ENCODE measurements at regions not wholly inside any gene's neighbourhood (a gene's known extent, or its start where the extent isn't known, plus 50 kb on each side); places are given as distances from the start of the nearest gene placed in this dataset.

- in situ Hi-C loops (cut with HindIII; ENCODE audit: low pct_unique_long_range_greater_than_20kb, low sequenced_read_pairs), result no loop called here
Measured at GRCh38 chr7:155138204-155138603, 68.1 kb downstream of the HTR5A start.

GRCh38 chr7:155141562-155141961 lies 71.4 kb downstream of the HTR5A start:
- DNase-seq (ENCODE audit: low read depth in 1 of 2, low spot score in 1 of 2), result no peak
- TF ChIP-seq JUND (IDR thresholded peaks at IDR 0.05; ENCODE audit: low read depth), result no peak
- in situ Hi-C loops (cut with HindIII; ENCODE audit: low pct_unique_long_range_greater_than_20kb, low sequenced_read_pairs), result no loop called here

More at GRCh38 chr7:155138204-155138603, 68.1 kb downstream of the HTR5A start:
- no peak for DNase-seq (ENCODE audit: low read depth in 1 of 2, low spot score in 1 of 2)
- no peak for TF ChIP-seq JUND (IDR thresholded peaks at IDR 0.05; ENCODE audit: low read depth)

- DNase-seq (ENCODE audit: low read depth in 1 of 2, low spot score in 1 of 2), result no peak
- in situ Hi-C loops (cut with HindIII; ENCODE audit: low pct_unique_long_range_greater_than_20kb, low sequenced_read_pairs), result no loop called here
- TF ChIP-seq JUND (IDR thresholded peaks at IDR 0.05; ENCODE audit: low read depth), result no peak
Measured at GRCh38 chr7:155143381-155143780, 73.3 kb downstream of the HTR5A start.

GRCh38 chr7:155144371-155144770 lies 74.2 kb downstream of the HTR5A start:
- no peak for DNase-seq (ENCODE audit: low read depth in 1 of 2, low spot score in 1 of 2)
- TF ChIP-seq JUND (IDR thresholded peaks at IDR 0.05; ENCODE audit: low read depth), result no peak
- in situ Hi-C loops (cut with HindIII; ENCODE audit: low pct_unique_long_range_greater_than_20kb, low sequenced_read_pairs), result no loop called here

DNA sequence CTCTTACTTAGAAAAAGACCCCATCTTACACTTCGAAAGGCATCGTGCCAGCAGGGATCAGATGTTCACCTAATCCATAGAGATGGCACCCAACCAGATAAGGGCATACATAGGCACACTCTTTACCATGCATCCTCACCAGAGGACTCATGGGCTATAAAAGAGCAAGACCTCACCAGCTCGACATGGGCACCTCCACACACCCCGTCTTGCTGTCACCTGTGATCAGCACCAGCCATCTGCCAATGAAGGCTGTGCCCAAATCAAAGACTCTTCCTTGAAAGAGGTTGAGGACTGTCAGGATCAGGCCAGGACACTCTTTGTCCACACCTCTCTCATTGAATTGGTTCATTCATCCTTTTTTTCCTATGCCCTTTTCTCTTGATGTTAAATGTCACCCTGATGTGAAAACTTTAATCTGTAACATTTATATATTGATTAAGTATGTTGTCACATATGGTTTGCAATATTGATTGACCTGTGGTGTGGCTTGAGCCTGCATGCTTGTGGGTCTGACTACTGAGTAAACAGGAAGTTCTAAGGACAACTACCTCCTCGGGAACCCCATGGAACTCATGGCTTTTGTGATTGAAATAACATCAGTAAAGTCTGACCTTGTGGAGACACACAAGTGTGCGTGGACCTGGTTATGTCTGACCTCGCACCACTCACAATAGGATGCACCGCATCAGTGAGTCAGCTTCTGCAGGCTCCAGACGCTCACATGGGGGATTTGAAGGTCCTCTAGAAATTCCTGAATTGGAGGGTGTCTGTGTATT lies 75.5 kb downstream of the HTR5A start:
- in situ Hi-C loops (cut with HindIII; ENCODE audit: low pct_unique_long_range_greater_than_20kb, low sequenced_read_pairs), result no loop called here
- DNase-seq (ENCODE audit: low read depth in 1 of 2, low spot score in 1 of 2), result no peak
- no peak for TF ChIP-seq JUND (IDR thresholded peaks at IDR 0.05; ENCODE audit: low read depth)

DNA sequence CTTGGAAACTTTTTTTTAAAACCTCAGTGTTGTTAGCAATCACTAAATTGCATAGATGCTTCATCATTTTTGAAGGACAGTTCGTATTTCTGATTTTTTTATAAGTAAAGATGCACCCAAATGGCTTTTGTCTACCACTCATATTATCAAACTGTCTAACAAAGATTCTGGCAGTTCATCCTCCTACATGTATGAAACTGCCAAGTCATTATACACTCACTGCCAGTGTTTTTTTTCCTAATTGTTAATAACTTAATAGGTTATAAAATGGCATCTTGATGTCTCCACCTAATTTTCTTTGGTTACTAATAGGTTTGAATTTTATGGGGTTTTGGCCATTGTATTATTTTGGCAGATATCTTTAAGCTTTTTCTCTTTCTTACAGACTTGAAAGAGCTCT lies 77.0 kb downstream of the HTR5A start:
- DNase-seq (ENCODE audit: low read depth in 1 of 2, low spot score in 1 of 2), result no peak
- in situ Hi-C loops (cut with HindIII; ENCODE audit: low pct_unique_long_range_greater_than_20kb, low sequenced_read_pairs), result no loop called here

GRCh38 chr7:155147624-155148023 lies 77.5 kb downstream of the HTR5A start:
- TF ChIP-seq JUND (IDR thresholded peaks at IDR 0.05; ENCODE audit: low read depth), result no peak
- no peak for DNase-seq (ENCODE audit: low read depth in 1 of 2, low spot score in 1 of 2)
- in situ Hi-C loops (cut with HindIII; ENCODE audit: low pct_unique_long_range_greater_than_20kb, low sequenced_read_pairs), result no loop called here

More for the DNA sequence above, 77.0 kb downstream of the HTR5A start:
- TF ChIP-seq JUND (IDR thresholded peaks at IDR 0.05; ENCODE audit: low read depth), result no peak

- DNase-seq (ENCODE audit: low read depth in 1 of 2, low spot score in 1 of 2), result no peak
- in situ Hi-C loops (cut with HindIII; ENCODE audit: low pct_unique_long_range_greater_than_20kb, low sequenced_read_pairs), result no loop called here
- TF ChIP-seq JUND (IDR thresholded peaks at IDR 0.05; ENCODE audit: low read depth), result no peak
Measured at GRCh38 chr7:155153676-155154075, 83.6 kb downstream of the HTR5A start.

DNA sequence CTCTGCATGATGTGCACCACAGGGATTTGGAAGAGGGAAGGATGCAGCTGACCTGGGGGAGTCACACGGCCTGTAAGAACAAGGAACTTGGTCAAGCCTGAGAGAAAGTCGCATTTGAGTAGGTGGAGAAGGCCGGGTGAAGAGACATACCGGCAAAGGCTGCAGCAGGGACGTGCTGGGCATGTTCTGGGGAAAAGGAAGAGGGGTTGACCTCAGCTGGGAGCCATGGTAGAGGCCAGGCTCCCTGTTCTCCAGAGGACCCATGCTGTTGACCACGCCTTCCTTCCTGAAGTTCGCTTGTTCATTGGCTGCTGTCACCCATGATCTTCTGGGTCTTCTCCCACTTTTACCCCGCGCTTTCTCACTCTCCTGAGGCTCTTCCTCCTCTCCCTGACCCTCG lies 84.5 kb downstream of the HTR5A start:
- TF ChIP-seq JUND (IDR thresholded peaks at IDR 0.05; ENCODE audit: low read depth), result no peak
- in situ Hi-C loops (cut with HindIII; ENCODE audit: low pct_unique_long_range_greater_than_20kb, low sequenced_read_pairs), result no loop called here

GRCh38 chr7:155161690-155162089 lies 91.6 kb downstream of the HTR5A start:
- no peak for TF ChIP-seq JUND (IDR thresholded peaks at IDR 0.05; ENCODE audit: low read depth)

More for the DNA sequence above, 84.5 kb downstream of the HTR5A start:
- no peak for DNase-seq (ENCODE audit: low read depth in 1 of 2, low spot score in 1 of 2)

GRCh38 chr7:155162422-155162821 lies 92.3 kb downstream of the HTR5A start:
- DNase-seq (ENCODE audit: low read depth in 1 of 2, low spot score in 1 of 2), result no peak
- in situ Hi-C loops (cut with HindIII; ENCODE audit: low pct_unique_long_range_greater_than_20kb, low sequenced_read_pairs), result no loop called here
- TF ChIP-seq JUND (IDR thresholded peaks at IDR 0.05; ENCODE audit: low read depth), result no peak

More at GRCh38 chr7:155161690-155162089, 91.6 kb downstream of the HTR5A start:
- DNase-seq (ENCODE audit: low read depth in 1 of 2, low spot score in 1 of 2), result no peak
- in situ Hi-C loops (cut with HindIII; ENCODE audit: low pct_unique_long_range_greater_than_20kb, low sequenced_read_pairs), result no loop called here

GRCh38 chr7:155163696-155164095 lies 93.6 kb downstream of the HTR5A start:
- in situ Hi-C loops (cut with HindIII; ENCODE audit: low pct_unique_long_range_greater_than_20kb, low sequenced_read_pairs), result no loop called here
- TF ChIP-seq JUND (IDR thresholded peaks at IDR 0.05; ENCODE audit: low read depth), result no peak
- no peak for DNase-seq (ENCODE audit: low read depth in 1 of 2, low spot score in 1 of 2)

DNA sequence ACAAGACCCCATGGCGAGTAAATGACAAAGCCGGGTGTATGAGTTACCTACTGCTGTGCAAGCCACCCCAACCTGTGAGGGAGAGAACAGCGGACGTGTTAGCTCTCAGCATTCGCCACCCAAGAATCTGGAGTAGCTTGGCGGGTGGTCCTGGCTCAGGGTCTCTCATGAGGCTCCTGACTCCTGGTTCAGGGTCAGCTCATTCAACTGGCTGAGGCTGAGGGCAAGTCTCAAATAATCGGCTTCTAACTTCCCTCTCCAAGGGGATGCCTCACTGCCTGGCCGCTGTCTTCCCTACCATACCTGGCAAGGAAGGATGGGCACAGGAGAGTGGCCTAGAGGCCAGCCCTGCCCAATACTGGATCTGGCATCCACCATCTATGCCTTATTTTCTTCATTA lies 94.2 kb downstream of the HTR5A start:
- no peak for TF ChIP-seq JUND (IDR thresholded peaks at IDR 0.05; ENCODE audit: low read depth)
- in situ Hi-C loops (cut with HindIII; ENCODE audit: low pct_unique_long_range_greater_than_20kb, low sequenced_read_pairs), result no loop called here
- no peak for DNase-seq (ENCODE audit: low read depth in 1 of 2, low spot score in 1 of 2)

DNA sequence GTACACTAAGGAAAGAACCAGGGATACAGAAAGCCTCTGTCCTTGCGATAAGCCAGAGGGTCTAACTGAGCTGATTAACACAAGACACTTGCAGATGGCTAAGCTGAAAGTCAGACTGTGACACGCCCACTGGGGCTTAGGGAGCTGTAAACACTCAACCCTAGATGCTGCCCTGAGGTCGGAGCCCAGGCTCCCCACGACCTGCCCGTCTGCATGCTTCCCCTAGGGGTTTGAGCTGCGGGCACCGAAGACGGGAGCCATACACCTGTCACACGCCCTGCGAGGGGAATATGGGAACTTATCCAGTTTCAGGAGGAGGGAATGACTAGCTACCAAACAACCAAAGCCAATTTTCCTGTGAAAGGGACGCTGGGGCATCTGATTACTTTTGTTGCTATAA lies 96.0 kb downstream of the HTR5A start:
- TF ChIP-seq JUND (IDR thresholded peaks at IDR 0.05; ENCODE audit: low read depth), result no peak
- in situ Hi-C loops (cut with HindIII; ENCODE audit: low pct_unique_long_range_greater_than_20kb, low sequenced_read_pairs), result no loop called here
- no peak for DNase-seq (ENCODE audit: low read depth in 1 of 2, low spot score in 1 of 2)
